PC-3 (cell line): ENCODE measurements at regions not wholly inside any gene's neighbourhood (a gene's known extent, or its start where the extent isn't known, plus 50 kb on each side); places are given as distances from the start of the nearest gene placed in this dataset.

Source experiments
- CTCF ChIP-seq: fragments of 300-600 bp; sonication (generic); conservative IDR thresholded peaks from 2 replicates; pipeline ENCODE4 v1.5.1; 2017; ENCODE audit warnings: antibody characterized with exemption, low read depth, mild to moderate bottlenecking, low read length
- EZH2 ChIP-seq: fragments of 300-600 bp; sonication (generic); IDR thresholded peaks from one replicate; pipeline ENCODE4 v1.6.1; 2017; ENCODE audit warnings: antibody characterized with exemption, mild to moderate bottlenecking, low read length; ENCODE audit not compliant: unreplicated experiment
- EZH2phosphoT487 ChIP-seq: fragments of 300-600 bp; sonication (generic); IDR thresholded peaks from 2 replicates; pipeline ENCODE4 v1.6.1; 2018; ENCODE audit warnings: mild to moderate bottlenecking, antibody characterized with exemption, low read length, borderline replicate concordance

GRCh38 chr3:56987238-56987895 lies 73.1 kb upstream of the SPATA12 start:
- no peak for TF ChIP-seq CTCF
- no peak for TF ChIP-seq EZH2
- no peak for TF ChIP-seq EZH2phosphoT487
